LoVo (cell line): ENCODE measurements at regions not wholly inside any gene's neighbourhood (a gene's known extent, or its start where the extent isn't known, plus 50 kb on each side); places are given as distances from the start of the nearest gene placed in this dataset.
"Not testable (repeated sequence)": the region's sequence is repeated elsewhere in the genome, so short reads cannot be mapped to it uniquely, and the experiment has no call there.

Experiments used
- DNase-seq: peaks from one replicate; pipeline ENCODE4 v3.0.0-alpha.2; 2016; ENCODE audit warnings: low spot score

DNA sequence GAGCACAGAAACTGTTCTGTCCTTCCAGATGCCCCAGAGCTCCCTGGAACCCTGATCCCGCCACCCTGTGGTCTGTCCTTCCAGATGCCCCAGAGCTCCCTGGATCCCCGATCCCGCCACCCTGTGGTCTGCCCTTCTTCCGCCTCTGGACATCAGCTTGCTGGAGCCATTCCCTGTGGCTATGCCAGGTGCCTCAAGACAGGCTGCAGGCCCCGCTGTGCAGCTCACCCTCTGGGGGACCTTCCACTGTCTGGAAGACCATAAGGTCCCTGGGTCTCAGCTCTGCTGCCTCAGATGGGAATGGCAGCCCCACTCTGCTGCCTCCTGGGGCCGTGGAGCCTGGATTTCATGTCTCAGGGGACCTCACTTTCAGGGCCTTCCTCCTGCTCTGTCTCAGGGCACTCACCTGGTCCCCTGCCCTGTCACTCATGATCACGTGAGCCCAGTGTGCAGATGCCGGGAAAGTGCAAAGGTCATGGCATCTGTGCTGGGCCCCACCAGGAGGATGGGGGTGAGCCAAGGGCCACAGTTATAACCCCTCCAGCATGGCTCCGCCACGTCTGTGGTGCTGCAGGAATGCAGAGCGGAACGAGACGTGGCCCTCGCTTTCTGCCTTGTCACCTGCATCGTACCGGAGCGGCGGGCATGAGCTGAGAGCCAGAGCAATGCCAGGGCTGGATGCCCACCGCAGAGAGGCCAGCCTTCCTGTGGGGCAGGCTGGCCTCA lies 1520.7 kb downstream of the BRD1 start:
- no peak for DNase-seq

DNA sequence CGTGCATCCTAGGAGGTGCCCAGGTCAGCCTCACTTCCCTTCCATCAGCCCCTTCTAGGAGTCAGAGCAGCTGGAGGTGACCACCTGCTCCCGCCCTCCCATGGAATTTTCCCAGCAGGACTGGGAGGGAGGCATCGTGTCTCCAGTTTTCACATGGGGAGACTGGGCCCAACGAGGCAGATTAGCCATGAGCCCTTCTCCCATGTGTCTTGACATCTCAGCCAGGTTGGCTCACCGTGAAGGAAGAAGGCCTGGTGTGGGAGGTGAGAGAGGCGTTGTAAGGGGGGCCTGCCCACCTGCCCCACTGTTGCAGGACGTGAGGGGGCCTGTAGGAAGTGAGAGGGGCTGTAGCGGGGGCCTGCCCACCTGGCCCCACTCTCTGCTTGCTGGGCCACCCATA lies 1521.4 kb downstream of the BRD1 start:
- no peak for DNase-seq

DNA sequence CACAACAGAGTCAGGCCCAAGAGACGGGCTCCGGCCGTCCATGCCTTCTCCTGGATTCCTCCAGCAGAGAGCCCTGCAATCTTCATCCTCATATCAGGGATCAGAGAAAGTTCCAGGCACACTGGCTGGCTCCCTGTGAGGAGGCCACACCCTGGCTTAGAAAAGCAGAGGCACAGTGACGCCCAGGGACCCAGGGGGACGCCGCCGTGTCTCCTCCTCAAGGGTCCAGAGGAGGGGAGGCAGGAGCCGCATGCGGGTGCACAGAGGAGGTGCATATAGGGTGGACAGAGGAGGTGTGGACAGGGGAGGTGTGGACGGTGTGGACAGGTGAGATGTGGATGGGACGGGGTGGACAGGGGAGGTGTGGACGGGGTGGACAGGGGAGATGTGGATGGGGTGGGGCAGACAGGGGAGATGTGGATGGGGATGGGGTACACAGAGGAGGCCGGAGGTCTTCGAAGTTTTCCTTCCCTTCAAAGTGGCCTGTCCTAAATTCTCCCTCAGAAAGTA lies 1521.9 kb downstream of the BRD1 start:
- no peak for DNase-seq

DNA sequence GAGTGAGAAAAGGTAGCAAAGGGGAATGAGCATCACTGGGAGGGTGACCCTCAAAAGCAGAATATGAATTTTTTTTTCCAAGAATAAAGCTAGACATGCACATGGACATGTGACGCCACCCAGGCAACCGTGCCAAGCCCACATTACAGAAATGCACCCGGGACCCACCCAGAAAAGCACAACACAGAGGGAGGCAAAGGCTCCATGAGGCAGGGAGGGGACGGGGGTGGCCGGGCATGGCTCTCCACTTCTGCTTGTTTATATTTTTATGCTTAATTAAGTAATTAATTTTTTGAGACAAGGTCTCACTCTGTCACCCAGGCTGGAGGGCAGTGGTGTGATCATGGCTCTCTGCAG lies 1524.3 kb downstream of the BRD1 start:
- DNase-seq = no peak

DNA sequence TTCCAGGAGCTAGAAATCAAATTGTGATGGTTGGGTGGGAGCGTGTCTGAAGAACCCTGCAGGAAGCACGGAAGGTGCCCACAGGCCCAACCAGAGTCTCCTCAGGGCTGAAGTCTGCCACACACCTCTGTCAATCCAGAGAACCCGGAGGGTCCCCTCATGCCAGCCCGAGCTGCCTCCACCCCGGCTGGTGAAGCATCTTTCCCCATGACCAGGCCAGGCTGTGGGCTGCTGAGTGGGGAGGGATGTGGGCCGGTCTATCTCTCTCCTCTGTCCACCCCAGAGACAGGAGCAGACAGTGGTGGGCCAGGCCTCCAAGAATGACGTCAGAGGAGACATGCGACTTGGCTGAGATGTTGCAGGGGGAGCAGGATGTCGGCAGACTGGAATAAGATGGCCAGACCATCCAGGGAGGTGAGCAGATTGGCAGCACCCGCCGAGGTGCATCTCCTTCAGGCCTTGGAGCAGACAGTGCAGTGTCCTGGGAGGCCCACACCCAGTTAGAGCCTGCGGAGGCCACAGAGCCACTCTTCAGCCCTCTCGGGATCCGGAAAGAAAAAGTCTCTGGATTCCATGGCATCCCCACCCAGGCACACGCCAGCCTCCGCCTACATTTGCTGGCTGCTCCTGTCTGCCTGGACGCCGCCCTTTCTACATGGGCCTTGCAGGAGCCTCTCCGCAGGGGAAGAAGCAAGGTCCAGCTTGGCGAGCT lies 1524.9 kb downstream of the BRD1 start:
- DNase-seq = no peak

DNA sequence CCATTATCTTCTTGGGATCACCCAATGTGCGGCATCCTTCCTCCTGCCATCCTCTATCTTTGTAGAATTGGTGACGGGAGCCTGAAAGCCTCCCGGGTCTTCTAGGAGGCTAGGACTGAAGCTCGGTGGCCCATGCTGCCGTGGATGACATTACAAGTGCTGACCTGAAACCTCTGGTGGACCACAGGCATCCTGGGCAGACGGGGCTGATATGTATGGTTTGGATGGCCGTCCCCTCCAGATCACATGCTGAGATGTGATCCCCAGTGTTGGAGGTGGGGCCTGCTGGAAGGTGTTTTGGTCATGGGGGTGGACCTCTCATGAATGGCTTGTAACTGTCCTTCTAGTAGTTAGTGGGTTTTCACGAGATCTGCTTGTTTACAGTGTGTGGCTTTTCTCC lies 1525.8 kb downstream of the BRD1 start:
- DNase-seq = no peak

DNA sequence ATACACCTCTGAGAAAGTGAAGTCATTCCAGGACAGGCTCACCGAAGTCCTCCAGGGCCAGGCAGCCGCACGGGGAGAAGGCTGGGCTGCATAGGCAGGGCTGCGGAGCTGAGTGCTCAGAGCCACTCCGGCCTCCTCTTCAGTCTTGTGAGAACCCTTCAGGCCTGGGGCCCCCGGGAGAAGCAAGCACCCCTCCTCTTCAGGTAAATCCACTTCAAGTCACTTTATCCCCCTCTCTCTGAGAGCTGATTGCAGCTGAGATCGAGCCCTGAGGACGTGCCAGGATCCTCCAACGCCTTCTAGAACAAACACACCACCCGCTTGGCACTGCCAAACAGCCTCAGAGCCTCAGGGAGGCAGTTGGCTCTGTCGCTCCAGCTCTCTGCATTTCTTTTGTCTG lies 1526.3 kb downstream of the BRD1 start:
- no peak for DNase-seq

DNA sequence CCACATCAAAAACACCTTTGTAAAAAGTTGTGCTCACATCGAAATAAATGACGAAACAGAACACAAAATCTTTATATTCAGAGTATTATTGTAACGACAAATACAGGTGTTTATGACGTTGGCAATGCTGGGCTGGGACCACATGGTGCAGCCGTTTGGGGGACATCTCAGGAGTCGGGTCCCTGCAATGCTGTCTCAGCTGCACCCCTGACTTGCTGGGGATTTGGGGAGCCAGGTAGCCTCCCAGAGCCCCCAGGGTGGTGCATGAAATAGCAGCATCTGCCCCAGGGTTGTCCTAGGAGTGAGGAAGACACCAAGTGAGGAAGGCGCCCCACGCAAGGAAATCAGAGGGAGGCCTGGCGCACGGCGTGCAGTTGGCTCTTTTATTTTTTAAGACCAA lies 1526.8 kb downstream of the BRD1 start:
- no peak for DNase-seq

DNA sequence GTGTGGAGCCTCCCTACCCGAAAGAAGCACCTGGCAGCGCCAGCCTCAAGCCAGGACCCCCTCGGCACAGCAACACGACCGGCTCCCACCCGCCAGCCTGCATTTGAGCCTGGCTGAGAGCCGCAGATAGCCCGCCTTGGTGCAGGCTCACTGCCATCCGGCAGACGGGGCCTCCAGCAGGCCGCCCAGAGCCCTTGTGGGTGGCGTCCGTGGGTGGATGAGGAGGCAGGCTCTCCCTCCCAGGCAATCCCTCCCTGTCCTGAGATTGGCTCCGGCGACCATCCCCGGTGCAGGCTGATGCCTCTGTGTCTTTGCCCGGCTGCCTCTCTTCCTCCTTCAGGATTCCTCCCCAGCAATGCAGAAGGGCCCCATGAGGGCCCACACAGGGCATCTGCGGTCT lies 1527.9 kb downstream of the BRD1 start:
- no peak for DNase-seq

DNA sequence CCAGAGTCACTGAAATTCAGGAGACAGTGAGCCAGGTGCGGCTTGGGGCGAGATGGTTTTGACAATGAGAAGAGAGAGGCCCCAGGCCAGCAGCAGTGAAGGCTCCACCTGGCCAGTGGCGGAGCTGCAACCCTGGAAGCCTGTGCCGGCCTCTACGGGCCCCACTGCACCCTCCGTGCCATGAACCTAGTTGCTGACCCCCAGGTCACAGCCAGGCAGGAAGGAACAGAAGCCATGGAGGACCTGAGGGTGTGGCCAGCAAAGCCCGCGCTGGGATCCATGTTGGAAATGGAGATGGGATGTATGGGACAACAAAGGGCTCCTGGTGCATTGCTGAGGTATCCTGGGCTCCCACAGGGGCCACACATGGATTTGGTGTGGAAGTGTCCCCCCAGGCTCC lies 1528.5 kb downstream of the BRD1 start:
- DNase-seq = no peak

DNA sequence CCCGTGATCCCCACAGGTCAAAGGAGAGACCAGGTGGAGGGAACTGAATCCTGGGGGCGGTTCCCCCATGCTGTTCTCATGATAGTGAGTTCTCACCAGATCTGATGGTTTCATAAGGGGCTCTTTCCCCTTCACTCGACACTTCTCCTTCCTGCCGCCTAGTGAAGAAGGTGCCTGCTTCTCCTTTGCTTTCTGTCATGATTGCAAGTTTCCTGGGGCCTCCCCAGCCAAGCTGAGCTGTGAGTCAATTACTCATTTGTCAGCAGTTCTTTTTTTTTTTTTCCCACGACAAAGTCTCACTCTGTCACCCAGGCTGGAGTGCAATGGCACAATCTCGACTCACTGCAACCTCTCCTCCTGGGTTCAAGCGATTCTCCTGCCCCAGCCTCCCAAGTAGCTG lies 1530.4 kb downstream of the BRD1 start:
- DNase-seq = no peak

DNA sequence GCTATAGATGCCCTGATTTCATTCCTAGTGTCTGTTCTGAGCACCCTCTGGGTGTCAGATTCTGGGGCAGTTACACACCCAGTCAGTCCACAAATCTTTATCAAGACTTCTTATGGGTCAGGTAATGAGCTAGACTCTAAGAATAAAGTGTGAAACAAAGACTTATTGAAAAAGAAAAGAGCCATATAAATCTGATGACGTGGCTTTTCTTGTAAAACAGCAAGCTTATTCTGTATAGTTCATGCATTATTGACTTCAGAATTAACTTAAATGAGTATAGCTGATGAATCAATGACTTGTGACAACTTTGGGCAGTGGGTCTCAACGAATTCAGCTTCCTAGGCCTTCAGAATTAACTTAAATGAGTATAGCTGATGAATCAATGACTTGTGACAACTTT lies 1527.5 kb downstream of the TBC1D22A start:
- DNase-seq = not testable (repeated sequence)

DNA sequence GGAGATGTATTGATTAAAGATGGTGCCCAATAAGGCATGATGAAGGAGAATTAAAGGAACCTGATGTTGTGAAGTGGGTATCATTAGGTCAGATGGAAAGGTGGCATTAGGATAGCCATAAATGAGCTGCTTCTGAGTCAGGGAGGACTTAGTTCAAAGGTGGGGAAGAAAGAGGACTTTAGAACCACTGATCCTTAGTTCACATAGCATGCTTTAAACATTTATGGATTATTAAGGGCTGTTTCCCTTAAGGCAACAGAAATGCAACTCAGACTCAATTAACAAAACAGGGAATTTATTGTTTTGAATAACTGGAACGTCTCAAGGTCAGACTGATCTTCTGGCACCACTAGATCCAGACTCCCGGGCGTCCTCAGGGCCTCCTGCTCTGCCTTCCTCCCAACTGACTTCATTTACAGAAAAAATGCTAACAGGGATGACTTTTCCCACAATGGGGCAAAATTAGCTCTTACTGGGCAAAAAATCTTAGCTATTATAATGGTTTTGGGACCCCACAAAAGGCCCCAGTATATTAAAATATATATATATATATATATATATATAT lies 1526.0 kb downstream of the TBC1D22A start:
- no peak for DNase-seq

DNA sequence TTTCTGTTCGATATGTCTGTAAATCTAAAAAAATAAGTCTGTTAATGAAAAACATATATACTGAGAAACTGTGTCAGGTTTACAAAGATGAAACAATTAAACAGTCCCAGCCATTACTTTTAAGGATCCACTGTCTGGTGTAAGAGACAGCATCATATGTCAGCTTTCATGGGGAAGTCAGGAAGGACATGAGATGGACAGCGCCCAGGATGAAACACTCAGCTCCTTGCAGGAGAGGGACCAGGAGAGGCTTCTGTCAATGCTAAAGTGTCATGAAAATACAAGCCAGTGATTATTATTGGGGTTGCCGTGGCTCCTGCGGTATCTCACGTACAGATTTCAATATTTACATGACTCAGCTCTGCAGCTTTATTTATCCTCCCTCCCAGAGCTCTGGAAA lies 1524.6 kb downstream of the TBC1D22A start:
- no peak for DNase-seq

DNA sequence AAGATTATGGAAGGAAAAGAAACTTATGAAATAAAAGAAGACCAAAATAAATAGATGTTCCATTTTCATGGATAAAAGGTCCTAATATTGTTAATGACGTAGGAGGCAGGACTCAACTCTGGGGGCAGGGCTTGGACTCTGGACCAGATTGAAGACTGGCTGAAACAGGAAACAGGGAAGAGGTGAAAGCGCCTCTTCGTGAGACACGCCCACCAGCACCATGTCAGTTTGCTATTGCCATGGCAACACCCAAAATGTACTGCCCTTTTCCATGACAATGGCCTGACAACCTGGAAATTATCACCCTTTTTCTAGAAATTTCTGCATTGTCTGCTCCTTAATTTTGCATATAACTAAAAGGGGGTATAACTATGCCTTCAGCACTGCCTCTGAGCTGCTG lies 1522.2 kb downstream of the TBC1D22A start:
- DNase-seq = no peak

DNA sequence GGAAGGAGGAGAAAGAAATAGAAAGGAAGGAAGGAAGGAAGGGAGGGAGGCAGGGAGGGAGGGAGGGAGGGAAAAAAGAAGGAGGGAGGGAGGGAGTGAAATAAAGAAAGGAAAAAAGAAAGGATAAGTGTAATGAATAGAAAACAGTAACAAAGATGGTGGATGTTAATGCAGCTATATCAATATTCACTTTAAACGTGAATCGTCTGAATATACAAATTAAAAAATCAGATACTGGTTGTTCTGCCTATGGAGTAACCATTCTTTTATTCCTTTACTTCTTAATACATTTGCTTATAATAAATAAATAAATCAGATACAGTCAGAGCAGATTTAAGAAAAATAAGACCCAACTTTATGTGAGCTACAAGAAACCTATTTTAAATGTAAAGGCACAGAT lies 1520.4 kb downstream of the TBC1D22A start:
- DNase-seq = no peak

DNA sequence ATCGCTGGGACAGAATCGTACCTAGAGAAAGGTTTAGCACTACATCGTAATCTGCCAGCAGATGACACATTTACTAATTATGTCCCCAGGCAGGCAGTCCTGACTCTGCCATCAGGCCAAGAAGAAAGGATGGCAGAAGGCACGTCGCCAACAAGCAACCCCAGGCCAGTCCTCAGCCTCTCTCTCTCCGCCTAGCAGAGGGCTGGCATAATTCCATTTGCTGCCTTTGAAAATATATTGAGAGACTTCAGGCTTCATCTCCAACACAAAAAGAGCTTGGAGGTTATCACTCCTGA lies 1517.0 kb downstream of the TBC1D22A start:
- no peak for DNase-seq

DNA sequence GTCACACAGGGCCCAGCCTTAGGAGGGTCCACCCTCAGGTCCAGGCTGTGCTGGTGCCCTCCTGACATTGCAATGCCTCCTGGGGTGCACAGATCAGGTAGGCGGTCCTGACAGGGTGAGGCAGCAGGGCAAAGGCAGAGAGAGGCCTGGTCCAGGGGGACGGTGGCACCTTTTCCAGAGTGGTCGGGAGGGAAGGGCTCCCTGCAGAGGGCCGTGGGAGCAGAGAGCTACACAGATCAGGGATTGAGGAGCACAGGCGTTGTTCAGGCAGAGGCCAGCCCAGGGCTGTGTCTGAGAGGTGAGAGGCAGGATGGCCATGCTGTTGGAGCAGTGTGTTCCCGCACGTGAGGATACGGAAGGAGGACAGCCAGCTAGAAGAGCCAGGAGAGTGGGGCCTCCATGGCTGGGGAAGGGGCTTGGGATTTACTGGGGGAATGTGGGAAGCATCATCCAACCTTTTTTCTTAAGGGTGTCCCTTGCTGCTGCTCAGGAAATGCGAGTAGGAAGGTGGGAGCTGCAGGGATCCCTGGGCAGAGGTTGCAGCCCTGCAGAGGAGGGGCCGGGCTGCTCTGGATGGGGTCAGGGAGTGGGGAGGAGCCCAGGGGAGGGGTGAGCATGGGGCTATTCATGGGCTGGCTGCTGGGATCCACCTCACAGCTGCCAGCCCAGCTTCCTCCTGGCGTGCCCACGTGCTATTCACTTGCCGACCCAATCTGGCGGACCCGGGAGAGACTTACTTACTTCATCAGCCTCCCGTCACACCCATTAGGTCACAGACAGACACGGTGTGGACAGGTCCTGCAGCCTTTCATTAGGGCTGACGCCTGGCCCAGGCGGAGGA lies 1516.4 kb downstream of the TBC1D22A start:
- no peak for DNase-seq

DNA sequence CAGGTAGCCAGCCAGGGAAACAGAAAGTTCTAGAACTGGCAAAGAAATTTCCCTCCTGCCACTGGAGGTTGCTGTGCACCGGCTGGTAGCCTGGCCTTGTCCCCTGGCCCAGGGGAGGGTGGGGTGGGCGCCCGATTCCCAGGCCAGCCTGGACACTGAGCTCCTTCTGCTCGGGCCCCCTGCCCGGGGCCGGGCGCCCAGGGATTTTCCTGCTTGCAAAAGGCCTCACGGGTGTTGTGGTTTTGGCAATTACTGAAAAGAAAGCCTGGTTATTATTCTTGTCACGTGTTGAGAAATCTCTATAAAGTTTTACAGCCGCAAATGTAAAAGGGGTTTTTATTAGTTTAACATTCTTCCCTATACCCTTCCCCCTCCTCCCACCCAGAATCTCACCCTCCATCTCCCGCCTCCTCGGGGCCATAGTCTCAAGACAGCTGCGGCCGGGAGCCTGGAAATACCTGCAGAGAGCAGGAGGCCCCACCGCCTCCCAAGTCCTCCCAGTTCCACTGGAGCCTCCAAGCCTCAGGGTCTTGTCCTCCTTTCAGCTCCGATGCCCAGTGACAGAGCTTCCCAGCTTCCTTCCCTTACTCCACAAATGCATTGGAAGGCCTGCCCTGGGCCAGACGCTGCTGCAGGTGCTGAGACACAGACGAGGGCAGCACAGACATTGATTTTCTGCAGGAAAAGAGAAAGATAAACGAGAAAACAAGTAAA lies 1515.6 kb downstream of the TBC1D22A start:
- DNase-seq = no peak

DNA sequence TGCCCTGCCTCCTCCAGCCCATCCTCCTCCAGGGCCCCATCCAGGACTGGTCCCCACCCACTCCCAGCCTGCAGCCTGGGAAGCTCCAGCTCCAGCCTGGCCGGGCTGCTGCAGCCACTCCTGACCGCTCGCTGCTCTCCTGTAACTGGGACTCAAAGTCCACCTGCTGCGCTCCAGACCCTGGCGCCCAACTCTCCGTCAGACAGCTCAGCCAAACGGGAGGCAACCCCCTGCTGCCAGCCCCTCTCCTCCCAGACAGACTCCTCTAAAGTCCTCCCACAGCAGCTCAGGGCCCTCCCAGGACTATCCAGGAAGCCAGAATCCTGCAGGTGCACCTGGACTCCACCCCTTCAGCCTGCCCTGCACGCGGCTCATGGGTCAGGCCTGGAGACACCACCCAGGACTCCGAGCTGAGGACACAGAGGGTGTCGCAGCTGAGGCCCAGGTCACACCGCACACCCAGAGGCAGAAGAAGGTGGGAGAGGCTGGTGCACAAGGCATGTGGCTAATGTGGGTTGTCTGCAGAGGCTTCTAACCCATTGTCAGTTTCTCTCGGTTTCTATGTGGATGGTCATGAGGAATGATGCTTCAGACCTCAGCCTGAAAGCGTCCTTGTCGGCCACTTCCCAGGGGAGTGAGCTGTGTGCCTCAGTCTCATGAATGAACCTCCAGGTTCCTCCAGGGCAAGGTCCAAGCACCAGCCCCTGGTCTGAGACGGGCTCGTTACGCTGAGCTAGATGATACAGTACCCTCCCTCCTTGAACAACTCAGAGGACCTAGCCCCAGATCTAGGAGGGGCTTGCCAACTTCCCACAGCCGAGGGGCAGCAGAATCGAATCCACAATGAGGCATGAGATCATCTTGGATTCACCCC lies 1514.8 kb downstream of the TBC1D22A start:
- no peak for DNase-seq

DNA sequence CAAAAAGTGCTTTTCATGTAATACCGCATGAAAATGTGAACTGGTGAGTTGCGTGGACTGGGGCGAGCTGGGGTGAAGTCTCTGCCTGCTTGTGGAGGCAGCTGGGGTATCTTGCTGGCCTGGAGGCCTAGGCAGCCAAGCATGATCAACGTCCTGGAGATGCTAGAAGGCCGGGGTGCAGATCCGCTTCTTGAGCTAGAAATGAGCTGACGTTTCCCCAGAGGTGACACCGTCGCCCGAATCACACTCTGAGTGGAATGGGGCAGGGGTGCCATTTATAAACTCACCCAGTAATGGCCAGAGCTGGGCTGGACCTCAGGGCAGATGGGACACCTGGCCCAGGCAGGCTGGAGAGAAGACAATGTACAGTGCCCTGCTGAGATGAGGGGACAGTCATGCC lies 1513.0 kb downstream of the TBC1D22A start:
- no peak for DNase-seq
